Activated T-cell treated with anti-CD3 and anti-CD28 coated beads for 4 hours (primary cell): ENCODE measurements at regions not wholly inside any gene's neighbourhood (a gene's known extent, or its start where the extent isn't known, plus 50 kb on each side); places are given as distances from the start of the nearest gene placed in this dataset.
"Not testable (repeated sequence)": the region's sequence is repeated elsewhere in the genome, so short reads cannot be mapped to it uniquely, and the experiment has no call there.

Experiments used
- DNase-seq: peaks from one replicate; pipeline ENCODE4 v3.0.0-alpha.2; 2020

DNA sequence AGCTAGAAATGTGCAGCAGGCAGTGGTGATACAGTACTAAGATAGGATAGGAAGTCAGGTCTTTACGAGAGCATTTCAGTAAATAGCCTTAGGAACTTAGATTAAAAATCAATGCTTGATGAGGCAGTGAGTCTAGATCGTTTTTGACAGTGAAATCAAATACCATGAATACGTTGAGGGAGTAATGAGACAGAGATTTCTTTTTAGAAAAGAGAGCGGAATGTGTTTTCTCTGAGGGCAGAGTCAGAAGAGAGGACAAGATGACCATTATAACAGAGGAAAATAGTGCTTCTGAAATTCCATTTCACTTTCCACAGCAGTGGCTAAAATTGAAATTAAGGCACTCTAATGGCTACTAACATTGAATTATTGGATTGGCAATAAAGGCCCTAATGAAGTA lies 339.6 kb downstream of the UTRN start:
- DNase-seq = no peak

DNA sequence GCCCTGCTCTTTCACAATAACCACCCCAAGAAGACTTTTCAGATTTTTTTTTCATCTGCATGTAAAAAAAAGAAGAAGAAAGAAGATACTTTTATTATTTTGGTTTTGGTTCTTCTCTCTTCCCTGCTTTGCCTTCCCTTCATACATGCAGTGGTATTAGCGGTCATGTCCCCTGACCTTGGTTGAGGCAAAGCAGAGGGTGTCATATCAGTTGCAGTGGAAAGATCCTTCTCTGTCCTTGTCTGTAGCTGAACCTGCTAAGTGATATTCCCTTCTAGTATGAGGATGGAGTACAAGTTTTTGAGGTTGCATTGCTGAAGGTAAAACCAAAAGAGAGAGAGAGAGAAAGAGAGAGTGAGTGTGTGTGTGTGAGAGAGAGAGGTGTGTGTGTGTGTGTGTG lies 345.7 kb downstream of the UTRN start:
- DNase-seq = no peak

DNA sequence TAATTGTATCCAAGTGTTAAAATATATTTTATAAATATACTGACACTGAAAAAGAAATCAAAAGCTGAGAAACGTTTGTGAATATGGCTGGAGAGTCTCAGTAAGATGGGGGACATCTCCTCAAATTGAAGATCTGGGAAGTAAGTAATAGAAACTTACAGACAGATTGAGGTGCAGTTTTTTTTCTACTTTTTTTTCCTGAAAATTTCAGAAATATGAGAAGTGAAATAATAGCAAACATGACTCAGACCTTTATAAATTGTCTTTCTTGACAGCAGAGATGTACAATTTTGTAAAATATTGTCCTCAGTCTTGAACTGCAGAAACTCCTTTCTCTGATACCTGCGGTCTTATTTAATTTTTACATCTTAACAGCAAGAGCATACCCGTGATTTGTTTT lies 347.1 kb downstream of the UTRN start:
- DNase-seq = no peak

DNA sequence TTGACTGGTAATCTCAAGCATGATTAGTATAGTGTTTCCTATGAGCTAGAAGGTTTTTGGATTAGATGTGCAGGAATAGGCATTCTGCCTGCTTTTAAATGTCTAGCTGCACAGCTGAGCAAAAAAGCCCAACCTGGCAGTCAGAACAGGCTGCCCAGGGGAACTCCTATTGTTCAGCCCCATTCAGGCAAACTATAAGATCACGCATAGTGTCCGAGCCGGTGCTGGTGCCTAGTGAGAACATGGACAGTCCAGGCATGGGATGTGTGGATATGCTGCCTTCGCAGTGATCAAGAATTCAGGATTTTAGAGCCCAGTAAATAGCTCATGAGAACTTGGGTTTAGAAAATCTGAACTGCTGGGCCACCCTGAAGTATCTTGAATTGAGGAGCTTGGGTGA lies 348.8 kb downstream of the UTRN start:
- no peak for DNase-seq

DNA sequence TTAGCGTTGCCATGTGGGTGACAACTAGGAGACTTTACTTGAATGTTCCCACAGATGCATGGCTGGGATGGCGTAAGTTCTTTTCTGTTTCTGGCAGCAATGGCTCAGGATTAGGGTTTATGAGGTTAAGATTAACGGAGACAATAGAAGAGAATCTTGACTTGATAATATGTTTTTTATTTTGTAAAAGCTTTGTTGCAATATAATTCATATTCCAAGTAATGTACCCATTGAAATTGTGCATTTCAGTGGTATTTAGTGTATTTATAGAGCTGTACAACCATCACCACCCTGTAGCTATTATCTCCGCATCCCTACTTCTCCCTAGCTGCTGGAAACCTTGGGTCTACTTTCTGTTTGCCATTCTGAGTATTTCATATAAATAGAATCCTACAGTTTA lies 349.2 kb downstream of the UTRN start:
- DNase-seq = no peak

DNA sequence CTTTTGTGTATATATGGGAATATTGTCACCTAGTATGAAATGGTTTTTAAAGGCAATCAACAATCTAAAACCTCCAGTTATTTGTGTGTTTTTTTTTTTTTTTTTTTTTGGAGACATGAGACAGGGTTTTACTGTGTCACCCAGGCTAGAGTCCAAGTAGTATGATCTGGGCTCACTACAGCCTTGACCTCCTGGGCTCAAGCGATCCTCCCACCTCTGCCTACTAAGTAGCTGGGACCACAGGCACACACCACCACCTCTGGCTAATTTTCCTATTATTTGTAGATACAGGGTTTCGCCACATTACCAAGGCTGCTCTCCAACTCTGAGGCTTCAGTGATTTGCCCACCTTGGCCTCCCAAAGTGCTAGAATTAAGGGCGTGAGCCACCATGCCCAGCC lies 349.9 kb downstream of the UTRN start:
- no peak for DNase-seq

DNA sequence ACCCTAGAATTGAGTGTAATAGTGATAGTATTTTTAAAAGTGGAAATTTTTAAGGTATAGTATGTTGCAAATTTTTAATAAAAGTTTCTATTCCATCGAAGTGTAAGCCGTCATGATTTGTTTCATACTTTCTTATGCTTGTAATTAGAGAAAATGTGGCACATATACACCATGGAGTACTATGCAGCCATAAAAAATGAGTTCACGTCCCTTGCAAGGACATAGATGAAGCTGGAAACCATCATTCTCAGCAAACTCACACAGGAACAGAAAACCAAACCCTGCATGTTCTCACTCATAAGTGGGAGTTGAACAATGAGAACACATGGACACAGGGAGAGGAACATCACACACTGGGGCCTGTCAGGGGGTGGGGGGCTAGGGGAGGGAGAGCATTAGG lies 350.9 kb downstream of the UTRN start:
- not testable (repeated sequence) for DNase-seq

DNA sequence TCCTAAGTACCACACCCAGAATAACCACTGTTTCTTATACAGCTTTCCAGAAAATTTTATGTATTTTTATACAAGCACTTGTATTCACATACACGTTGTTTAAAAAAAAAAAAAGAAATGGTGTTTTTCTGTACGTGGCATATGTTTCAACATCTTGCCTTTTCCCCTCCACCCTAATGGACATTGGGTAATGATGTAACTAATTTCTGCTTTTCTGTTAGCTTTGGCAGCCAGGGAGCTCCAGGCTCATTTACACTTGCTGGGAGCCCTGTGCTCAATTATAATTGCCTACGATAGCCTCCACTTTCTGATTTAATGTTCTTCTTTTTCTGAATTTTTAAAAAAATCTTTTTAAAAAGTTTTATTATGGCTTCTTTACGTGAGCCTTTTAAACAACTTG lies 352.4 kb downstream of the UTRN start:
- DNase-seq = no peak

DNA sequence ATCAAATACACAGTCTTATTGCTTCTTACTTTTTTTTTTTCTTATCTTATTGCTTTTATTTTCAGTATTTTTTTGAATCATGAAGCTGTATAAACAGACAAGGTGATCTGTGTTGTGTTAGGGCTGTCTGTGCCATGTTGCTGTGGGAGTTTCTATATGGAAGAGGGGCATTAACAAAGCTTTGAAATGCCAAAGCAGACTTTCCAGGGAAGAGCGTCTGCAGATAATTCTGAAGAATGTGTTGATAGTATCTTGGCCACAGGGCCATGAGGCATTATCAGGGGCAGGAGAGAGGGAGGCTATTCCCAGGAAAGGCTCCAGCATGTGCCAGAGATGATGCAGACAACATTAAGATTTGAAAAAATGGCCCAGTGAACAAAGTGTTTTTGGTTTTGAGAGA lies 354.5 kb downstream of the UTRN start:
- DNase-seq = no peak

DNA sequence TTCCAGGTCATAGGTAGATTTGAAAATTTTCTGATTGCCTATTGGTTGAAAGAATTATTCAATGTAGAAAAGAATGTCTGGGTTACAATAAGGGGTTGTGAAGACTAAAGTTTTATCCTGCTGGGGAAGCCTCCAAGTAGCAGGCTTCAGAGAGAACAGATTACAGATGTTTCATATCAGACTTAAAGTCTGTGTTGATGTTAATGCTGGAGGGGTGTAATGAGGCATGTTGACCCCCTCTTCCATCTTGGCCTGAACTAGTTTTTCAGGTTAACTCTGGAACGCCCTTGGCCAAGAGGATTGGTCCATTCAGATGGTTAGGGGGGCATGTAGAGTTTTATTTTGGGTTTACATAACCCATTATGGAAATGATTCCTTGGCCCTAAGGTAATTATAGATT lies 356.2 kb downstream of the UTRN start:
- DNase-seq = no peak

DNA sequence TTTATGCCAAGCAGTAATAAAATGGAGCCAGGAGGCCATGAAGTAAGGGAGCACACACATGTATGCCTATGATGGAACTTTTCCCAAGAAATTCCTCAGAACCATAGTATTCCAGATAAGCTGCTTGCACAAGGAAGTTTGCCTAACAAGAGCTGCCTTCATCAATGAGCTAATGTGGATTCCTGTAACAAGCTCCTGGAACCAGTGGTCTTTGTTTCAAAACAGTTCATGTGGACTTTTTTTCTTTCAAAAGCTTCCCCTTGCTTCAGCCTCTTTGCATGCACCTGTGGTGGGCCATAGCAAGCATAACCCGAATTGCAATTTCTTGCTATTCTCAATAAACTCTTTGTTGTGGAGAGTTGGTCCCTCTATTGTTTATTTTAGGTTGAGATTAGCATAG lies 359.6 kb downstream of the UTRN start:
- DNase-seq = no peak

DNA sequence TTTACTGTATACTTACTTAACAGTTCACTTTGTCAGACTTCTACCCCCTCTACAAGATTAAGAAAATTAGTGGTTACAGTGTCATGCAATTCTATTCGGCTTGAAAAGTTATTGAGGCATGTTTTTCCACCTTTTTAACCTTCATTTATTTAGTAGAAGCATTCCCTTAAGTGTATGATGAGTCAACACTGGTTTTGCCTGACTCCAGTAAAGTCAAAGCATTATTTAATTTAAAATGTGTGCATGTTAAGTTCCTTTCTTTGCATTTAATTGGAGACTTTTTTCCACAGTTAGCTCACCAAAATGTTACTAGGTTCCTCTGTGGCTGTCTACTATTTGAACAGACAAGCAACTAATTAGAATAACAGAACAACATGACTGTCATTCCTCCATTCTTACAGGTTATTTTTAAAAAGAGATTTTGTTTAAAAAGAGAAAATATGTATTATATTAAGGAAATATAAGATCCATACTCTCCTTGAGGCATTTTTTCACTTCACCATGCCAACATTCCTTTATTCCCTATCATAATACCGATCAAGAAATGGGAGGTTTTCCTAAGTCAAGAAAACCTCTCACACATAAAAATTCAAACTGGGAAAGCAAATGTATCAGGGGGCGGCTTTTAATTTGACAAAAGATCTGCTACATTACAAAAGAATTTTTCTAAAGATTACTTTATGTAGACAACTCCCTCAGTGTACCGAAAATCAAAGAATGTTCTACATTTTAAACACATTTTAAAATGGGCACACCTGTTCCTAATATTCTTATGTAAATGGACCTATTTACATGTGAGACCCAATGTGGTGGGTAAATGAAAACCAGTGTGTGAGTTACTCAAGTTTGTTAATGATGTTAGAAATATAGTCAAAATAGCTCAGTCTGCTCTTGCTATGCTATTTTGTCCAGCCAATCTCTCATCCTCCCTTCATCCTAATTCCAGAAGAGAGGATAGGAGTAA lies 361.2 kb downstream of the UTRN start:
- no peak for DNase-seq

DNA sequence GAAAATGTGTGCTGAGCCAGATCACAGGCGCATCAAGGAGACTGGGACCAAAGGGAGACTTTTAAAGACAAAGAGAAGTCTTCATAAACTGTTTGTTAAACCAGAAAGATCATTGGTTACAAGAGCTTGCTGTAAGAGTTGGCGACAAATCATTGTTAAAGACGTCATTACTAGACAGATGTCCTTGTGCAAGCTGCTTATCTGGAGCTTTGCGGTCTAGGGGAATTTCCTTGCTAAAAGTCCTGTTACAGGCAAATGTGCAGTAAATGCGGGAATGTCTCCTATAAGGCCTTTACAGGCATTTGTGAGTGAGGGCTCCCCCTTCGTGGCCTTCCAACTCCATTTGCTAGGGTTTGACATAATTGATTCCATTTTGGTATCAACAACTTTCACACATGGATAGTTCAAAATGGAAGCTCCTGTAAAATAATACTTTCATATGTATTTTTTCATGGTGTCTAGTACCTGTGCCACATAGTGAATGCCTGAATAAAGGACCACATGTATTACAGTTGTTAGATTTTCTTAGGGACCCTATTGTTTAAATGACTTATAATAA lies 362.4 kb downstream of the UTRN start:
- no peak for DNase-seq

DNA sequence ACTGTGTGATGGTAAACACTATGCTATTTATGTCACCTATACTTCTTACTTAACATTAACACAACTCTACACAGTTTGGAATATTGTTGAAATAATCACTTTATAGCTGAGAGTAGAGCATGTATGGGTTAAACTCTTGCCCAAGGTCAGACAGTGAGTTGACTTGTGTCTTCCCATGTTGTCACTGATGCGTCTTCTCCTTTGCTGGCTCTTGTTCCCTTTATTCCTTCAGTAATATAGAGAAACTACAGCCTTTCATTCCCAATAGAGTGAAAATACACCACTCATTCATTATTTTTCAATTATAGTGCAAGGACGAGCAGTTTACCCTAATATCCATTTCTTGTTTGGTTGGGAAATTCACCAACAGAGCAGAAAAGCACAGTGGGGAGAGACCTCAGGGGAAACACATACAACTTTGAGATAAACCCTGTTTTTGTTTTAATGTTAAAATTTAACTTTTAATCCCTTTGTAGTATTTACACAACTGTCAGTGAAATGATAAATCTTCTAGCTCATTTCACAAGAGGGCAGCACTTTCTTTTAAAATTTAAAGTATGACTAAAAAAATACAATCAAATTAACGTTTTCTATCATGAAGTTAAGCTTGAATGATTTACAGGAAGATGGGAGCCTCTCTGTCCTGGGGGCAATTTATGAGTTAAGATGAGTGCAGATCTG lies 363.0 kb downstream of the UTRN start:
- no peak for DNase-seq

DNA sequence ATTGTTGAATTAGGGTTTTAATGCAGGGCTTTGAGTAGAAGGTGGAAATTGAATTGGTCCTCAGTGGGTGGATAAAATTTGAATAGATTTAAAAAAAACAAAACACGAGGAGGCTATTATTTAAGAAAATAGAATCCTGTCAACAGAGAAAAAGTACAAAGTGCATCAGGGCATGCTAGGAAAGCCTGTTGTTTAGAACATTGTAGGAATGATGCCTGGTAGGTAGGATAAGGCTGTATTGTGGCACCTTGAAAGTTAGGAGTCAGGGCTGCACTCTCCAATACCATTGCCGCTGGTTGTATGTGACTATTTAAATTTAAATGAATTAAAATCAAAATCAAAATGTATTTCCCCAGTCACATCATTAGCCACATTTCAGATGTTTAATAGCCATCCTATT lies 363.9 kb downstream of the UTRN start:
- DNase-seq = no peak

DNA sequence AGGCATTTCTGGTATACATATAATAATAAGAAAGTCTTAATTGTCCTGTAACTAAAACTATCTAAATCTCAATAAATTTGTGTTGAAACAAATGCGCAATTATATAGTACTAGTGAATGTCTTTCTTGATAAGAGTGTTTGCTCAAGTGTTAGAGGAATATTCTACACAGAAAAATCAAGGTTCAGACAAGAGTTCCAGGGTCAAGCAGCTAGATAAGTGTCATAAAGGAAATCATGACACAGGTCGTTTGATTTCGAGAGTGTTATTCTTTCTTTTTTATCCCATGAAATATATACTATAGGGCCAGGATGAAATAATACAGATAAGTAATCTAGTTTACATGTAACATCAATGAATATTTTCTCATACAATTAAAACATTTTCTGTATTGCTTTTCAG lies 366.1 kb downstream of the UTRN start:
- no peak for DNase-seq

DNA sequence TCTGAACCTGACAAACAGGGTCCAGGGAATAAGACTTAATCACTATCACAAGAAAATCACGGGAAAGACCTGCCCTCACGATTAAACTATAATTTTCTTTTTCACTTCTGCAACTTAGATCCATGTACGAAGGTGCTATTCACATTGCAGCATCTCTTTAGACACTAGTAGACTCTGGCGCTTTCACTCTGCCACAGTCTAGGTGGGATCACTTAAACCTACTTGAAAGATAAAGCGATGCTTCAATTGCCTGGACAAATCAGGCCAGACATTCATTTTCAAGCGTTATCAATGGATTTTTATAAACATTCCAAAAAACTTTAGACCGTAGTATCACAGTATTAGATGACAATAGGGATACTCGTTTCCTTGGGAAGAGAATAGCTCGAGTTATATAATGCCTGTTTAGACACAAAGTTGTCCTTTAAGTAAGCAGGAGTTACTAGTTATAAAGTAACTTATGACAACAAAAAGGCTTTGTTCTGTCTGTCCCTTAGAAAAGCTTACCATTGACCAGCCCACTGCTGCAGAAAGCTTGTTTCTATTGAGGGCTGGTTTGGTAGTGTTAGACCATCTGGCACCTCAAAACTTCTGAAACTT lies 367.3 kb downstream of the UTRN start:
- DNase-seq = no peak

DNA sequence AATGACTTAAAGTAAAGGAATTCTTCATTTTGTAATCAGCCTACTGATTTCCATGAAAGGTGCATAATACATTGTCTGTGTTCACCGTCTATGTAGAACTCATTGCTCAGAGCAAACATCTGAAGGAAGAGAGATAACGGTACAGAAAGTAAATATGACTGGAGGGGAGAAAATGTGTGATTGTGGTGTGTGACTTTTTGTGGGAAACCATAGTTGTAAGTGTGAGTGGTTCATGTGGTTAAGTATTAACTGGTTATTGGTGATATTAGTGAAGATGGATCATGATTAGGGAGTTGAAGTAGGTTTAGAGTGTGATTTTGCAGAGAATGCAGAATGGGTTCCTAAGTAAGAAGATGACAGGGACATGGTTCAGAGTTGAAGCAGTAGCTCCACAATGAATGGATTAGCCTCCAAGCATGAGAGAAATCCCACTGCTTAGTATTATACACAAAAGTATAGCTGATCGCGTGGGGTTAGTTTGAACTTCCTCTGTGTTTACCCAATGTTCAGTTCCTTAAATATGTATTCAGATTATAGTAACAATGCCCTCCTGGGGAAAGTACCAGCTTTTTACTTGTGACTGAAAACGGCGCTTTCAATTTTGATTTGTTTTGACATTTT lies 368.9 kb downstream of the UTRN start:
- DNase-seq = no peak

DNA sequence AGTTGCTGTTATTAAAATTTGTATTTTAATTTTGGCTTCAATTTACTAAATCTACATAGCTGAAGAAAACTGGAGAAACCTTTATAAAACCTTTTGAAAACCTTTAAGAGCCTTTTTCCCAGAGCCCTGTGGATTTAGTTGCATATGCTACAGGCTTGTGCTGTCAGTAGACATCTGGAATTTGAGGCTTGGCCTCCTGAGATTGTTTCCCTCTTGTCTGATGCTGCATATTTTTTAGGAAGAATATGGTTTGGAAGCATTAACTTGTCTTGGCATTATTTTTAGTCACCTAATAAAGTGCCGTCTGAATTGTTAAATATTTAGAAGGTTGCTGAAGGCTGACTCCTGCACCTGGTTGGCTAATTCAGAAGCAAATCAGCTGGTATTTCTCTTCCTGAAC lies 369.4 kb downstream of the UTRN start:
- DNase-seq = no peak

DNA sequence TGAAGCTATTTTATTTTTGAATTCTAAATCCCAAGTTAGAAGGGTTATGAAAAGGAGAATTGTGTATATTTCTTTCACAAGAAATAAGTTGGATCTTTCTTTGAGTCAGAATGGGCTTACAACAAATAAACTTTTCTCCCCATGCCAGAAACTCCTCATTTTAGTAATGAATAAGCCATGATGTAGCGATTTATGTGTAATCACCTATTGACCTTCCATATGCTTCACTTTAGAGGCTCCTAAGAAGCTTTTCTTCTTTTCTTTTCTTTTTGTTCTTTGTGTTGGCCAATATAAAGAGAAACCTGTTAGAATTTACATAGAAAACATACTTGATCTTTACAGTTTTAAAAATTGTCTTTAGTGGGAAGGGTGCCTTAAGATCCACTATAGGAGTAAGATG lies 370.2 kb downstream of the UTRN start:
- no peak for DNase-seq

DNA sequence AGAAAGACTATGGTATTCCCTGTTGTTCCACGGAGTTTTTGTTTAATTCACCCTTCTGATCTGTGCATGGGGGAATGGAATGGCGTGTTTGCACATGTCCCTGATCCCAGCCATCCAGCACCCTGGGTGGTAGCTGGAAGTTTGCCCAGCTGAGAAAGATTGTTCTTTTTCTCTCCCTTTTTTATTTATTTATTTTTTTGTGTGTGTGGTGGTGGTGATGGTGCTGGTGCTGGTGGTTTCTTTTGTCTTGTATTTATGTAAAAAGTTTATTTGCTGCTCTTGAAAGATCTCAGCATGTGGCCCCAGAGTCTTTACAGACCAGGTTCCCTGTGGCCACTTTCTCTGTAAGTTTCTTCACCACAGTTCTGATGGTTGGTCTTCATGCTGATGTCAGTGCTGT lies 372.6 kb downstream of the UTRN start:
- DNase-seq = no peak

DNA sequence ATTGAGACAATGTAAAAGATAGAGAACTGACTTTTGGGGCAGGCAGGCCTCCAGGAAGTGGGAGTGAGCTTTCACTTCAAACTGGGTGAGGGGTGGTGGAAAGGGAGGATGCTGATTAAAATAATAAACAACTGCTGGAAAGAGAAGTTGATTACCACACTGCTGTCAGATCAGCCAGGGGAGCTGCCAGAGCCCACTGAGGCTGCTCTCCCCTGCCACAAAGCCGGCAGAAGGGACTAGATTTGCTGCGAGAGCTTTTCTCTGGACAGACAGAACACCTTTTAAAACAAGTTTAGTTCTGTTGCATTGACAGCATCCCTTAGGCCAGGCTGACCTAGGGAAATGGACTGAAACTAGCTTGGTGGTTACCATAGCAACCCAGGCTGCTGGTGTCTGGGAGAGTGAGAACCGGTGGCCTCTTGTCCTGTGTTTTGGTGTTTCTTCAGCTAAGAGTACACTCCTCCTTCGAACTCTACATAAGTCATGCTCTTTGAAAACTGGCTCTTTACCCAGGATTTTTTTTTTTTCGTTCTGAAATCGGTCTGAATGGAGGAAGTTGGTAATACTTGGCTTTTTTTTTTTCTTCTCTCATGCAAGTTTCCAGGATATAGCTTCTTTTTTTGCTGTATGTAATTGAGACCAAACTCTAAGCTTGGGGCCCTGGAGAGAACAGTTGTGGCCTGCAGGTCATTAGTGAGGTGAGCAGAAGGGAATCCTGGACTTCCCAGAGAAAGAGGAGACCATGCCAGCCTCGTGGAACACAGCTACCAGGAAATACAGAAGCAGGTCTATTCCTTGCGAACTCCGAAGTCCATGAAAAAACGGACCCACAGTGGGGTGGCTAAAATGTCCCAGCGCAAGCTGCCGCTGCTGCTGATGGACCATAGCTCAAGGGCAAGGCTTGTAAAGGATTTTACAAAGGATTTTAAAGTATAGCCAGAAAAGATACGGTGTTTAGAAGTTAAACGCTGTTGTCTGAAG lies 374.4 kb downstream of the UTRN start:
- DNase-seq = no peak
